Tibial artery (tissue), 4 donors: ENCODE measurements at regions not wholly inside any gene's neighbourhood (a gene's known extent, or its start where the extent isn't known, plus 50 kb on each side); places are given as distances from the start of the nearest gene placed in this dataset.
A peak's percentile ranks its signal among the peaks of the same experiment; 100 is the strongest.

Source experiments
- DNase-seq, 2 donors: peaks; one replicate each; pipeline ENCODE4 v3.0.0-alpha.2; 2019
- H3K27ac ChIP-seq, 2 donors: fragments of 200-600 bp; sonication (generic) in 1 of 2; 1 replicate in 1 of 2; 2 replicates in 1 of 2; pipeline ENCODE4 v1.5.1; 2018 to 2019; ENCODE audit warnings: mild to moderate bottlenecking in 1 of 2
- H3K27me3 ChIP-seq, 2 donors: fragments of 200-600 bp; sonication (generic) in 1 of 2; one replicate each; pipeline versions ENCODE4 v1.5.1 to v1.6.0; 2016 to 2019
- H3K36me3 ChIP-seq, 3 donors: fragments of 200-600 bp; sonication (generic) in 2 of 3; one replicate each; pipeline ENCODE4 v1.5.1; 2016 to 2019; ENCODE audit warnings: mild to moderate bottlenecking in 2 of 3
- H3K4me1 ChIP-seq, 4 donors: fragments of 200-600 bp; sonication (generic) in 2 of 4; 1 replicate in 3 of 4; 2 replicates in 1 of 4; pipeline ENCODE4 v1.5.1; 2016 to 2019
- H3K4me3 ChIP-seq, 2 donors: fragments of 200-600 bp; sonication (generic) in 1 of 2; 1 replicate in 1 of 2; 2 replicates in 1 of 2; pipeline ENCODE4 v1.5.1; 2018 to 2019; ENCODE audit warnings: mild to moderate bottlenecking in 2 of 2
- H3K9me3 ChIP-seq, 3 donors: fragments of 200-600 bp; sonication (generic) in 1 of 3; one replicate each; pipeline ENCODE4 v1.5.1; 2016 to 2019
- CTCF ChIP-seq, 2 experiments: fragments of 200-600 bp in 1 of 2; fragments of 450-650 bp in 1 of 2; IDR thresholded peaks; one replicate each; pipeline ENCODE4 v1.5.1; 2017 to 2019; ENCODE audit warnings: antibody characterized with exemption in 2 of 2, mild to moderate bottlenecking in 1 of 2, moderate library complexity in 1 of 2
- intact Hi-C: fragments of 100-400 bp; cut with DNase I; formaldehyde crosslinking; loops from one replicate; pipeline ENCODE4 v1.15.0; 2023; ENCODE audit warnings: low total_unique reads

- no peak for DNase-seq
- H3K9me3 ChIP-seq = no peaks in the 10 kb centered on the region
- H3K27ac ChIP-seq = no peak overlapping the region
- no peaks in the 10 kb centered on the region for H3K36me3 ChIP-seq
- H3K4me1 ChIP-seq = no peaks in the 10 kb centered on the region
- TF ChIP-seq CTCF (IDR thresholded peaks at IDR 0.05) = no peak
- H3K27me3 ChIP-seq = peaks cover 0 to 33% of the 10 kb centered on the region in 2 donors
- intact Hi-C loops = no loop called here
- no peak overlapping the region for H3K4me3 ChIP-seq
These were observed 107.0 kb downstream of the SHANK2 start for GRCh38 chr11:71145368-71145767.

GRCh38 chr11:71144736-71145135 lies 107.6 kb downstream of the SHANK2 start:
- no peak for TF ChIP-seq CTCF (IDR thresholded peaks at IDR 0.05)
- H3K27me3 ChIP-seq = peaks cover 0 to 33% of the 10 kb centered on the region in 2 donors
- H3K4me1 ChIP-seq = peaks cover 0 to 5% (median 4%) of the 10 kb centered on the region in 4 donors
- no peak overlapping the region for H3K27ac ChIP-seq
- DNase-seq = no peak
- intact Hi-C loops = no loop called here
- no peaks in the 10 kb centered on the region for H3K9me3 ChIP-seq
- no peaks in the 10 kb centered on the region for H3K36me3 ChIP-seq
- no peak overlapping the region for H3K4me3 ChIP-seq

GRCh38 chr11:71144010-71144409 lies 108.4 kb downstream of the SHANK2 start:
- Histone ChIP-seq H3K4me1 (peaks cover 0 to 12% (median 10%) of the 10 kb centered on the region in 4 donors), H3K36me3 (no peaks in the 10 kb centered on the region), H3K27ac (no peak overlapping the region), H3K4me3 (no peak overlapping the region), H3K9me3 (no peaks in the 10 kb centered on the region), H3K27me3 (peaks cover 0 to 31% of the 10 kb centered on the region in 2 donors)
- intact Hi-C loops = no loop called here
- no peak for TF ChIP-seq CTCF (IDR thresholded peaks at IDR 0.05)
- no peak for DNase-seq

GRCh38 chr11:71140206-71140919 lies 112.0 kb downstream of the SHANK2 start:
- Histone ChIP-seq H3K4me1 (peaks cover 0 to 15% (median 11%) of the 10 kb centered on the region in 4 donors), H3K4me3 (no peak overlapping the region), H3K36me3 (no peaks in the 10 kb centered on the region), H3K27me3 (peaks cover 0 to 19% of the 10 kb centered on the region in 2 donors), H3K9me3 (no peaks in the 10 kb centered on the region), H3K27ac (no peak overlapping the region)
- intact Hi-C loops = no loop called here
- no peak for TF ChIP-seq CTCF (IDR thresholded peaks at IDR 0.05)
- peak in 1 of 2 donors; percentile 62 for DNase-seq

- peak; percentile 25 to 79 for DNase-seq
- intact Hi-C loops = no loop called here
- no peak for TF ChIP-seq CTCF (IDR thresholded peaks at IDR 0.05)
- Histone ChIP-seq H3K36me3 (no peaks in the 10 kb centered on the region), H3K27ac (no peak overlapping the region), H3K27me3 (peaks cover 0 to 13% of the 10 kb centered on the region in 2 donors), H3K9me3 (no peaks in the 10 kb centered on the region), H3K4me3 (no peak overlapping the region), H3K4me1 (peaks cover 0 to 15% (median 11%) of the 10 kb centered on the region in 4 donors)
These were observed 112.7 kb downstream of the SHANK2 start for GRCh38 chr11:71139516-71140205.
